ENCODE measurements at regions not wholly inside any gene's neighbourhood (a gene's known extent, or its start where the extent isn't known, plus 50 kb on each side); places are given as distances from the start of the nearest gene placed in this dataset.
"Not testable (repeated sequence)": the region's sequence is repeated elsewhere in the genome, so short reads cannot be mapped to it uniquely, and the experiment has no call there.

DNA sequence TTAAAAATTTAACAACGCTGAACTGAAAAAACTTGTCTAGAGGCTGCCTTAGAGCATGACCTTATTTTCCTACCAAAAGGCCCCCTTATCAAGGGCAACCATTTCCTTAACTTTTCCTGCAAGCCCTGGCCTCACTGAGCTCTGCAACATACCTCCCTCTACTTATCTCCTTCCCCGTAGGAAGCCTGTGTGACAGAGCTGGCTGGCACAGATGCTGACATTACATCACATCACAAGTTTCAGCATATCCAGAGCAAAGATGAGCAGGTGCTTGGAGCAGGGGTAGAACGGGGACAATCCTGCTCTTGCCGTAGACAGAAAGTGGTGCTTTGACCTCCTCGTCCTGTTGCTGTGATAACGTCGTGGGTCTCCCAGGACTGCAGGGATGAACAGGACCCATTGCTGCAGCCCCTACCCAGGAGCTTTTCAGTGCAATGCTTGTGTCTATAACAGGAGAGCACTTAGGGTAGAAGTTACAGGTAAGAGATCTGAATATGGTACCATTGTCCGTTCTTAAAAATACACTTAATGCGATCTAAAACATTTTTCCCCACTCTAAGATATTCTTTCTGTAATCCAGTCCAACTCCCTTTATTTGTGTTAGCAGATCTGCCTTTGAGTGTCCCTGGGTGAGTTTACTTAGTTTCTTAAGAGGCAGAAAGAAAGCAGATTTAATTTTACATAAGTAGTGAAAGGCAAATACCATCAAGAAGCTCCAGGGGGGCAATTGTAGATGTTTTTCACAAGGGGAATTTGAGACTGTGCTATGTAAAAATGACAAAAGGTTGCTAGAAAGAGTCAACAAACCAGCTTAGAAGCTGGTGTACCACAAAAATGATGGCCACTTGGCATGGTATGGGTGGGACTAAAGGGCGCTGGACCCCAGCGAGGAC, 101.9 kb upstream of the EFNA5 start:
- DNase-seq (ENCODE audit: low read depth): peak; percentile 40

DNA sequence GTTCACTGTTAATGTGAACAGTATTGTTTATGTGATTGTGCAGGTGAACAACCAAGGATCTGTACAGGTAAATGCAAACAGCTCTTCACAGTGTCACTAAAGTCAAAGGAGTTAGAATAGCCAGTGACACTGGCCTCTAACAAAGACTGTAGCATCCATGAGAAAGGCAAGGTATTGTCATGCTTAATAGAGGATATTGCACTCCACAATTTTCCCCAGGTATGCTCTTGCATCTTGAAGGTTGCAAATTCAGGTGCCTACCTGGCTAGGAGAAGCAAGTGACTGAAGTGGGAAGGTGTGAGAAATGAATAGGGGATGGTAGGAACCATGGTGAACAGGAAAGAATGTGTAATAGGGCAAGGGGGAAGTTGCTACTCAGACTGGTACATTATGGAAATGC, 101.2 kb upstream of the EFNA5 start:
- DNase-seq (ENCODE audit: low read depth): no peak

DNA sequence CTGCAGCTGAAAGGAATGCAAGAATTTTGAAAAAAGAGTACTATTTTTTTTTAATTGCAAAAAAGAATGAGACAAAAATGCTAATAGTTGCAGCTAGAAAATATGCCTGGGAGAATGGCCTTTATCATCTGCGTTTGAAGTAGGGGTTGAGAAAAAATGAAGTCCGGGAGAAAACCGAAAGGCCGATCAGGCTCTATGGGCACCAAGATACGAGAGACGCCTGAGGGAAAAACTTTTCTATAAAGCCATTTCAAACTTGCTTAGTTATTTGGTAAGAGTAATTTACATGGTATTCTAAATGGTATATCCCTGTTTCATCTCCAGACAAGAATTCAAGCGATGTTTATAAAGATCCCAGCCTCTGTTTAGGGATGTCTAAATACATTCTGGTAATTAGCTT, 99.3 kb upstream of the EFNA5 start:
- no peak for DNase-seq (ENCODE audit: low read depth)

DNA sequence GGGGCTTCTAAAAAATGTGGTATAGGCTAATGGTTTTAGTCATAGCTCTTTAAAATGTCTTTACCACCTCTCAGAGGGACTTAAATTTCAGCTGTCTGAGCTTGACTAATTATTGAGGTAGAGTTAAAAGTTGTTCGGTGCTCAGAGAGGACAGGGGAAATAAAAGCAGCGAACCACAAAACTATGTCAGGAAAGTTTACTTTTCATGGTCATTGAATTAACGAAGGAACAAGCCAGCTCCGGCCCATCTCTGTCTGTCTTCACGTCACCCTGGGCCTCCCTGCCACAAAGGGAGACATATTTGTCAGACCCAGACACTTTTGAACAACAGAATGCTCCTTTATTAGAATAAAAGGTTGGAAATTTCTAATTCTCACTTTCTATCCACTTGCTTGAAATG, 98.8 kb upstream of the EFNA5 start:
- no peak for DNase-seq (ENCODE audit: low read depth)

DNA sequence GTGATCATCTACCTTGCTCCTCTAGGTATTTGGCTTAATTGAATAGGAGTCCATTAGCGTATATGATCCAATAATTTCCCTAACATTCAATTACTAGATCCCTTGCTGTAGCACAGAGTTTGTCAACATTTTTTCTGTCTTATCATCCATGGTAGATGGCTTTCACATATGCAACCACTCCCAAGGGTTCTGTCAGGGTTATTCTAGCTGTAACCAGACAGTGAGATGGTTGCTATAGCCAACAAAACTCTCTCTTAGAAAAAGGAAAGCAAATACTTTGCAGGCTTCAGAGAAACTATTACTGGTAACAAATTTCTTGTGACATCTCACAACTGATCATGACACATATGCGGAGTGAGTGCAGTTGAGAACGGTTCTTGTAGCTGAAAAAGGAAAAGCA, 96.2 kb upstream of the EFNA5 start:
- no peak for DNase-seq (ENCODE audit: low read depth)

DNA sequence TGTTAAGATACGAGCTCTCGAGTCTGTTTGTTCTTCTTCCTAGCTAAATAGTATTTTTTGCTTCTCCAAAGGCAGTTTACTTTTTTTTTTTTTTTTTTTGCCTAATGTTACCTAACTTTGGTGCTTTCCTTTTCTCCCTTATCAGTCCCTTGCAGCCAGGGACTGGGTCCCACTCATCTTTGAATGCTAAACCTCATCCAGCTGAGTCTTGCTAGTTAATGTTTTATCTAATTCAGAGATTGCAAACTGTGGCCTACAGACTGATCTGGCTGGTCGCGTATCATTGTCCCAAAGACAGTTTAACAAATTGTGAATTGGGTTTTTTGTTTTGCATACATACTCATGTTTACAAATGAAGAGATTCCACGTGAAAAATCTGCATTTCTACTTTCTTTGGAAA, 95.7 kb upstream of the EFNA5 start:
- DNase-seq (ENCODE audit: low read depth): no peak

DNA sequence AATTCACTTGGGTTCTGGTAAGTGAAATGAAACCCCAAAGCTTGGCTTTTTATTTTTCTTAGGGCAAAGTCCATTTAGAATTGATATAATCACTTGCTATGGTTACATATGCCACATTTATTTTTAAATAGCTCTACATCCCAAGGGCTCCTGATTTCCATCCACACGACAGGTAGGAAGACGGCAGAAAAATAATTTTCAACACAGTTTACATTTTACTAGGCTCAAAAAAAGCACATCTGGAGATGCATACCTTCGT, 95.0 kb upstream of the EFNA5 start:
- no peak for DNase-seq (ENCODE audit: low read depth)

DNA sequence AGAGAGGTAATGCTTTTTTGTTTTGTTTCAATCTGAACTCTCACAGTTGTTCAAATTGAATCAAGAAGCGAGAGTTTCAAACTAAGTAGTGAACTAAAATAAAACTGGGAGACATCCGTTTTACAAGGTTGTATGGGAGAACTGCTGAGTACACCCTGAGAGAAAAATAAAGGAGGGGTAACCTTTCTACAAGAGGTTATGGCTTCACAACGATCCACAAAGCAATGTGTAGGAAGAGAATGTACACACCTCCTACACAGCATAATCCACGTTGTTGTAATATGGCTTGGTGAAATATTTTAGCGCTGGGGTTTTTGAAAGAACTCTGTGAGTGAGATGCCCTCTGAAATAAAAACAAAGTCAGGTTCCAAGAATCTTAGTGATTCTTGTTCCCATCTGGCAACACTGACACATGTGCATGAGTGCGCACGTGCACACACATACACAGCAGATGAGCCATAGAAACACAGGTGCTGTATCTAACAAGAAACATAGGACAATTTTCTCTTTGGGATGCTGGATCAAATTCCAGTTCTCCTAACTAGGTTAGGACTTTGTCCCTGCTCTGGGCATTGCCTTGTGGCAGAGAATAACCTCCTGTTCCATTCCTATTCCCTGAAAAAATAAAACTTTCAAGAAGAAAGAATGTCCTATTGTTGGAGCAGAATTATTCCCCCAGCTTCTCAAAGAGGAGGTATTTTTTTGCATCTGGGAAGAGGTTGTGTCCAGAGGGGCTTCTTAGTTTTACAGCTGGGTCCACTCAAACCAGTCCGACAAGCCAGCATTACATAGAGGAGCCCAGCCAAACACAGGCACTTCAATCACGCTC, 94.5 kb upstream of the EFNA5 start:
- DNase-seq (ENCODE audit: low read depth): no peak

DNA sequence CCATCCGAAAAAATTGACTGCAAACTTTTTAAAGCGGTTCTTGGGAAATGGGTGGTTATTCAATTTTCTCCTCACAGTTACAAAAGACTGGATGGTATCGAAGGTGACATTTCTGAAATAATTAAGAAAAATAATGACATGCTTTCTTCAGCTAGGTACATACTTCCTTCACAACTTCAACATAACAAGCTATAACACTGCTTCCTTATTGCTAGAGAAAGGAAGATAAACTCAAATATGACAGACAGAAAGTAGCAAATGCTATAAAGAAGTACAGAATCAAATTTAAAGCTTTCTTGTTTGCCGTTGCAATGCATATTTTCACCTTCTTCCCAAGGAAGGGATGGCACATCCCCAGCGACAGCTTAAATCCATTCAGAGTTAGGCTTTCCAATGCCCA, 93.5 kb upstream of the EFNA5 start:
- DNase-seq (ENCODE audit: low read depth): no peak

DNA sequence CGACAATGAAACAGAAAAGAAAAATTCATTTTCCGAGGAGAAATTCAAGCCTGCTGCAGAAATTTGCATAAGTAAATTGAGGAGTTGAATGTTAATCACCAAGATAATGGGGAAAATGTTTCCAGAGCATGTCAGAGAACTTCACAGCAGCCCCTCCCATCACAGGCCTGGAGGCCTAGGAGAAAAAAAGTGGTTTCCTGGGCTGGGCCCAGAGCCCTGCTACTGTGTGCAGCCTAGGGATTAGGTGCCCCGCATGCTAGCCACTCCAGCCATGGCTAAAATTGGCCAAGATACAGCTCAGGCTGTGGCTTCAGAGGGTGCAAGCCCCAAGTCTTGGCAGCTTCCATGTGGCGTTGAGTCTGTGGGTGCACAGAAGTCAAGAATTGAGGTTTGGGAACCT, 82.7 kb upstream of the EFNA5 start:
- DNase-seq (ENCODE audit: low read depth): no peak

DNA sequence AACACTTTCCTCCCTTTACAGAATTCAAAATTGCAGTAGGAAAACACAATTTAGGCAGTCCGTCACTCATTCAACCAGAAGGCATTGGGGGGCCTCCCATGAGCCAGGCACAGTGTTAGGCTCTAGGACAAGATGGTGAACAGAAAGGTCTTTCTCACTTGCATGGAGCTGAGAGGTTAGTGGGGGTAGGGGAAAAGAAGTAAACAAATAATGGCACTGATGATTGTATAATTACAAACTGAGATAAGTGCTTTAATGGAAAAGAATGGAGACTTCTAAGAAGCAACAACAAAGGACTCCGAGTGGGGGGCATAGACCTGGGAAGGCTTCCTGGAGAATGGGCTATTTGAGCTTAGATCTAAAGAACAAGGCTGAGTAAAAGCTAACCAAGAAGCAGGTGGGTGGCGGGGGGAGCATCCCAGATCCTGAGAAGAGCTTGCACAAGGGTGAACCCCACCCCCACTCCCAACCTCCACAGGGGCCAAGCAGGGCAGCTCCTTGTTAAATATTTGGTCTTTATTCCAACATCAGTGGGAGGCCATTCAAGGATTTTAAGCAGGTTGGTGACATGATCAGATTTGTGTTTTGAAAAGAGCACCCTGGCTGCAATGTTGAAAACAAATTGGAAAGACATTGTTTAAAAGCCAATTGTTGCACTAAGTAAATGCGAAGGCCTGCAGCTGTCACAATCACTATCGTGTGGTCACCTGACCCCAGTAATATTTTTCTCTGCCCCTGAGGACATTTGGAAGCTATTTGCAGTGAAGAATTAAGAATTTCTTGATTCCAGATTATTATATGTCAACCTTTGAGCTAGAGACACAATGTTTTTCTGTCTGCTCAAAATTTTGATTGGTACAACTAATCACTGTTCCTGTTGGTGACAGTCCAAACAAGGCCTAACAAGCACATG, 73.9 kb upstream of the EFNA5 start:
- peak; percentile 55 for DNase-seq (ENCODE audit: low read depth)

DNA sequence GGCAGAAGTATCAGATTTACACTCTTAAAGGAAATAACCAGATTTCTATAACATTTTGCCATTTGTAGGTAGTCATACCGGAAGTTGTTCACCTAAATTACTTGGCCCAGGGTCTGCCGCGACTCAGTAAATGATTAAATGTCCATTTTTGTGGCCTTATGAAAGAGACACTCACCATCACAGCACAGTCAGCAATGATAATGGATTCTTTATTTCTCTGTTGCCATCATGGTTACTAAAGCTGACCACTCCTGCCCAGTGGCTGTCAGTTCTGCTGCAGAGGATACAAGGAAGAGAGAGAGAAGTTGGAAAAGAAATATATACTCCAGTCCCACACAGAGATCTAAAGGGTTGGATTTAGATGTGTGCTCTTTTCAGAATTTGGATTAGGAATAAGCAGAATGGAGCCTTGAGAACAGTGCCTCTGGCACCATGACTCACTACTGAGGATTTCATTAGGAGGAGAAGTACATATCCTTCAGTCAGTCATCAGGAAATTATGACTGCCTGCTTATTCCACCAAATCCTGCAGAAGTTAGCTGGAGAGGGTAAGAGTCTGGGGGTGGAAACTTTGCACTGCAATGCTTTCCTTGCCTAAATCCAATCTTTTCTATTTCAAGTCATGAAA, 72.8 kb upstream of the EFNA5 start:
- DNase-seq (ENCODE audit: low read depth): peak; percentile 35

DNA sequence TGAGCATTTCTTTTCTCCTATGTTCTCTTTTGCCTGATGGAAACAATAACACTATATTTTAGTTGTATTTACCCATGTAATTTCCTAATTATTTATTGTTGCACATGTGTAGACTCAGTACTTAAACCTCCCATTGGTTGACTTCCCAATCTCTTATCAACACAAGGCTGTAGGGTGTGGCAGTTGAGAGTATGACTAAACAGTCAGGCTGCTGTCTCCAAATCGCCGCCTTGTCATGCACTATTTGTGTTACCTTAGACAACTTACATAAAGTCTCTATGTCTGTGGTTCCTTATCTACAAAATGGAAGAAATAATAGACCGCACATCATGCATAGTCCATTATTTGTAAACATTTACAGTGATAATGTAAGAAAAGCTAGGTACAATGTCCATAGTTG, 68.9 kb upstream of the EFNA5 start:
- DNase-seq (ENCODE audit: low read depth): peak; percentile 21

DNA sequence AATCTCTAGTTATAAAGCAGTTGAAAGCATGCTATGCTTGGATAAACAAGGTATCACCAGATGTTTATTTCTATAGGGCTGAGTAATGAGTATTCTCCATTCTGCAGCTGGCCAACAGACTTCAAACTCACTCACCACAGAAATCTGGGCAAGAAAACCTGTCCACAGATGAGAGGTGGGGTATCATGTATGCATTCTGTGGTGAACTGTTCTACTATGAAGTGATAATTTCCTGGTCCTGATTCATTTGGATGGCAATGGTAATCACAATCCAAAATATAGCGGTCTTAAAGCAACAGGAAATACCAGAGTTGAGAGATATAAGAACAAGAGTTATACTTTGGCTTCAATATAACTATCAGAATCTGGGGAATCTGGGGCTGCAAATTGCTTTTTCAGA, 65.9 kb upstream of the EFNA5 start:
- no peak for DNase-seq (ENCODE audit: low read depth)

DNA sequence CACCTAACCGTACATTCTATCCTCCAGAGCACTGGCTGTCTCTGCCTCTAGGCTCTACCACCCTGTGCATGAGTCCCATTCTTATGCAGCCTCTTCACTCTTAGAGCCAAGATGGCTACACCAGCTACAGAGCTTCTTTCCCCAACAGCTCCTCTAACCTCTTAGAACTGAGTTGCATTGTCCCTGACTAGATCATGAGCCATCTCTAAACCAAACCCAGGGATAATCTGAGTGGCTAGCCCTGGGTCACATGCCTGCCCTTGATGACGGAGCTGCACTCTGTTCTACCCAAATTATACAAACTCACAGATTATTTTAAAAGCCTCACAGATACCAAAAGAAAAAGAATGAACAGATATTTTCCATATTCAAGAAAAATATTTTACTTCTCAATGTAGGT, 65.4 kb upstream of the EFNA5 start:
- DNase-seq (ENCODE audit: low read depth): not testable (repeated sequence)

DNA sequence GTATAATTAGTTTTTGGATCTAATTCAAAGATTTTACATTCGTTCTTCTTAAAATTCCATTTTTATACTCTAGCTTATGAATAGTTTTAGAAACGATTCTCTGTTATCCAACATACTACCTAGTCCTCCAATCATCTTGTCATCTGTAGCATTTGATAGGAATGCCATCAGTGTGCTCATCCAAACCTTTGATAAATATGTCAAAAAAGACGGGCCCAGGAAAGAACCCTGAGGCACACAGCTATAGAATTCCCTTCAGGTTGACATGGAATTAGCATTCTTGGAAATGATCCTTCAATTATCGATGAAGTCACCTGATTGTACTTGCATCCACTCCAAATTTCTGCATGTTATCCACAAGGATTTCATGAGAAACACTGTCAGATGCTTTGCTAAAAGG, 64.8 kb upstream of the EFNA5 start:
- DNase-seq (ENCODE audit: low read depth): no peak

DNA sequence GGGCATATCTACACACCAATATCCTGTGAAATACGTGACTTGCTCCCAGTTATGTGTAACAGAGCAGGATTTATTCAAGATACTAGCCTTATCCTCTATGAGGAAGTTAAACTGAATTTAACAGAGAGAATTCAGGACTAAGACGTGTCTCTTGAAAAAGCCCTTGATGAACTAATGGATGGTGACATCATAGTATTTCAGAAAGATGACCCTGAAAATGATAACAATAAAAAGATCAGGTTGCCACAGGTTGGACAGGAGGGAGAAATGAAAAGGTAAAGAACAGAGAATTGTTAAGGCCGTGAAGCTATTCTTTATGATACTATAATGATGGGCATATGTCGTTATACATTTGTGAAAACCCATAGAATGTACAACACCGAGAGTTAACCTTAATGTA, 56.2 kb upstream of the EFNA5 start:
- DNase-seq (ENCODE audit: low read depth): no peak

DNA sequence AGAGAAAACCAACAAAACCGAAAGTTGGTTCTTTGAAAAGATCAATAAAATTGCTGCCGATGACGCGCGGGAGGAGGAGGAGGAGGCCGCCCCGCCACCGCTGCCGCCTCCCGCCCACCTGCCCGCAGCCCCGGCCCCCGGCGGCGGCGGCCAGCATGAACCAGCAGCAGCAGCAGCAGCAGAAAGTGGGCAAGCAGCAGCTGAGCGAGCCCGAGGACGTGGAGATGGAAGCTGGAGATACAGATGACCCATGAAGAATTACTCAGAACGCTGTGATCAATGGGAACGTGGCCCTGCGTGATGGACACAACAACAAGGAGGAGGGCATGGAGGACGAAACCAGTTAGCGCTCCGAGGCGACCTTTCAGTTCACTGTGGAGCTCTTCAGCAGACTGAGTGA, 53.9 kb upstream of the EFNA5 start:
- DNase-seq (ENCODE audit: low read depth): peak; percentile 18

DNA sequence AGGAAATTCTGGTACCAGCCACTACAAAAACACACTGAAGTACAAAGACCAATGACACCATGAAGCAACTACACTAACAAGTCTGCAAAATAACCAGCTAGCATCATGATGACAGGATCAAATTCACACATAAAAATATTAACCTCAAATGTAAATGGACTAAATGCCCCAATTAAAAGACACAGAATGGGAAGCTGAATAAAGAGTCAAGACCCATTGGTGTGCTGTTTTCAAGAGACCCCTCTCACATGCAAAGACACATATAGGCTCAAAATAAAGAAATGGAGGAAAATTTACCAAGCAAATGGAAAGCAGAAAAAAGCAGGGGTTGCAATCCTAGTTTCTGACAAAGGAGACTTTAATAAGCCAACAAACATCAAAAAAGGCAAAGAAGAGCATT, 50.5 kb upstream of the EFNA5 start:
- DNase-seq (ENCODE audit: low read depth): not testable (repeated sequence)
